Activated CD8-positive, alpha-beta T cell treated with anti-CD3 and anti-CD28 coated beads, Interleukin-2, amount 10 ng/mL, durations not matched to agents 7 days and 5 days (primary cell): ENCODE measurements at regions not wholly inside any gene's neighbourhood (a gene's known extent, or its start where the extent isn't known, plus 50 kb on each side); places are given as distances from the start of the nearest gene placed in this dataset.
"Not testable (repeated sequence)": the region's sequence is repeated elsewhere in the genome, so short reads cannot be mapped to it uniquely, and the experiment has no call there.

Experiments
- ATAC-seq: fragments of 150-1000 bp; cut with Tn5 transposase; one replicate; pipeline ENCODE4 v1.10.0; 2021; ENCODE audit warnings: moderate library complexity
- CTCF ChIA-PET: fragments of 350-600 bp; sonication (Branson Sonifier 250); formaldehyde crosslinking; loops from one replicate; lab custom pipeline; 2021; ENCODE audit warnings: antibody characterized with exemption; lab: Charles Lee
- POLR2A ChIA-PET: fragments of 350-600 bp; sonication (Branson Sonifier 250); formaldehyde crosslinking; loops from one replicate; lab custom pipeline; 2021; ENCODE audit warnings: antibody characterized with exemption; lab: Charles Lee
- DNase-seq: peaks from one replicate; pipeline ENCODE4 v3.0.0-alpha.2; 2020
- H3K27ac Mint-ChIP-seq: one replicate; pipeline ENCODE4 v1.8.0; 2021; ENCODE audit warnings: mild to moderate bottlenecking, mixed read lengths
- H3K27me3 Mint-ChIP-seq: one replicate; pipeline ENCODE4 v1.8.0; 2021; ENCODE audit warnings: low read depth, mixed read lengths
- H3K36me3 Mint-ChIP-seq: one replicate; pipeline ENCODE4 v1.8.0; 2021; ENCODE audit warnings: low read depth, mixed read lengths
- H3K4me1 Mint-ChIP-seq: one replicate; pipeline ENCODE4 v1.8.0; 2021; ENCODE audit warnings: low read depth, mixed read lengths
- H3K4me3 Mint-ChIP-seq: one replicate; pipeline ENCODE4 v1.8.0; 2021; ENCODE audit warnings: mild to moderate bottlenecking, mixed read lengths
- H3K9me3 Mint-ChIP-seq: one replicate; pipeline ENCODE4 v1.8.0; 2022; ENCODE audit warnings: mixed read lengths; ENCODE audit not compliant: insufficient read depth

DNA sequence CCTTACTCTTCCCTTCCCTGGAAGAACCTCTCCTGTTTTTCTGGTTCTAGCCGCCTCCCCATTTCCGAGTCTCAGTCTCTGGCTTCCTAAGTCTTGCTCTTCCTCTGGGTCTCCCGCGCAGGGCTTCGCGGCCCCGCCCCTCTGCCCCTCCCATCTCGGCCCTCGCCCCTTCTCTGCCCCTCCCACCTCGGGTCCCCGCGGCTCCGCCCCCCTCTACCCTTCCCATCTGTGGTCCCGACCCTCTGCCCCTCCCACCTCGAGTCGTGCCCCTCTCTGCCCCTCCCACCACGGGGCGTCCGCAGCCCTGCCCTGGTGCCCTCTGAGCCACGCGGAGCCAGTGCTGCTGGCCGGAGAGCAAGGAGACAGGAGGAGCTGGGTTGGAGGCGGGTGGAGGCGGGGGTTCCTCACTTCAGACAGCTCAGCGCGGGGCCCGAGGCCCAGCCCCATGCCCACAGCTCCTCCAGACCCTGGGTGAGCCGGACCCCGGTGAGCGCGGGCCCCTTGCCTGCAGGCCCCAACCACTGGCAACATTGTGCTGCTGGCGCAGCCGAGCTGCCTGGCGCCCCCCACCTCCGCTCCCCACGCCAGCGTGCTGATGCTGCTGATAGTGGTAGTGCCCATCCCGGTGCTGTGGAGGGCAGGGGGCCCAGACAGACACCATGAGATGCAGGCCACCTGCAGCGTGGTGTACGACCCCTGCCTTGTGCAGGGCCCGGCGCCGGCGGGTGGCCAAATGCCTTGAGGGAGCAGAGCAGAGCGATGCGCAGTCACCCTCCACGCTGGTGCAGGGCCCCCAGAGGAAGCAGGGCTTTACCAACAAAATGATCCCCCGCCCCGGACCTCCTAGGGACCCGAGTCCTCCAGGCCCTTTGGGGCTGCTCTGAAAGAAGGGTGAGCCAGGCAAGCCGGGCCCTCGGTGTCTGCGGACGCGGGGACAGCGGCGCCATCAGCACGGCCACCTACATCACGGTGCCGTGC, 2115.3 kb downstream of the TP53TG3F start:
- H3K9me3 Mint-ChIP-seq, result peaks cover 4% of the 10 kb centered on the region

GRCh38 chr16:35575432-35575821, 2116.0 kb downstream of the TP53TG3F start:
- H3K9me3 Mint-ChIP-seq, result peaks cover 4% of the 10 kb centered on the region
- no peak for DNase-seq
- no peak overlapping the region for H3K4me3 Mint-ChIP-seq
- ATAC-seq, result no peak
- no peaks in the 10 kb centered on the region for H3K27me3 Mint-ChIP-seq
- H3K27ac Mint-ChIP-seq, result no peak overlapping the region
- H3K36me3 Mint-ChIP-seq, result no peaks in the 10 kb centered on the region
- CTCF ChIA-PET, result no interaction called here
- no peaks in the 10 kb centered on the region for H3K4me1 Mint-ChIP-seq
- POLR2A ChIA-PET, result no interaction called here

More for the DNA sequence above, 2115.3 kb downstream of the TP53TG3F start:
- ATAC-seq (no peak), DNase-seq (no peak)
- Mint-ChIP-seq H3K36me3 (no peaks in the 10 kb centered on the region), H3K4me1 (no peaks in the 10 kb centered on the region), H3K27me3 (no peaks in the 10 kb centered on the region), H3K27ac (no peak overlapping the region), H3K4me3 (no peak overlapping the region)
- ChIA-PET POLR2A (no interaction called here), CTCF (no interaction called here)

- Mint-ChIP-seq H3K27ac (no peak overlapping the region), H3K9me3 (peaks cover 27% of the 10 kb centered on the region), H3K4me3 (no peak overlapping the region), H3K4me1 (no peaks in the 10 kb centered on the region), H3K36me3 (no peaks in the 10 kb centered on the region), H3K27me3 (no peaks in the 10 kb centered on the region)
- ChIA-PET POLR2A (no interaction called here), CTCF (no interaction called here)
- ATAC-seq (no peak), DNase-seq (no peak)
These were observed 2126.0 kb downstream of the TP53TG3F start for GRCh38 chr16:35585411-35585810.

GRCh38 chr16:35590913-35591312, 2131.5 kb downstream of the TP53TG3F start:
- H3K27me3 Mint-ChIP-seq, H3K4me3 Mint-ChIP-seq, DNase-seq, H3K4me1 Mint-ChIP-seq, ATAC-seq, H3K27ac Mint-ChIP-seq, POLR2A ChIA-PET, CTCF ChIA-PET, H3K36me3 Mint-ChIP-seq: not testable (repeated sequence)
- peaks cover 26% of the 10 kb centered on the region for H3K9me3 Mint-ChIP-seq

DNA sequence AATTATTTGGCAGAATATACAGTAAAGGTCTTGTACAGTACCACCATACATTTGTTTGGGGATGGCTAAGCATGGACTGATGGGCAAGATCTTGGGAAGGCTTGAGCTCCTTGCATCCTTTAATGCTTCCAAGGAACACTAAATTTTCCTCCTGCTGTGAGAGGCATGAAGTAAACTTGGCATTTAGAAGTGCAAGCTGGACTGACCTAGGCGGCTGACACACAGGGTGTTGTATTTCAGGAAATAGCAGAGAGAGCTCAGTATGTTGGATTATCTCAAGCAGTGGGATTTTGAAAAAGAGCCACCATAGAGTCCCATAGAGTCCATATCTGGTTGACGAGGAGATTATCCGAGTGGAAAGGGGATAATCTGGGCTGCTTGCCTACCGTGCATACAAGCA, 2137.1 kb downstream of the TP53TG3F start:
- no peak for DNase-seq
- H3K4me3 Mint-ChIP-seq, result no peak overlapping the region

GRCh38 chr16:35598696-35599332, 2139.4 kb downstream of the TP53TG3F start:
- no peak overlapping the region for H3K4me3 Mint-ChIP-seq

More for the DNA sequence above, 2137.1 kb downstream of the TP53TG3F start:
- ATAC-seq, result no peak
- Mint-ChIP-seq H3K4me1 (no peaks in the 10 kb centered on the region), H3K27me3 (no peaks in the 10 kb centered on the region), H3K27ac (no peak overlapping the region), H3K36me3 (no peaks in the 10 kb centered on the region), H3K9me3 (peaks cover 46% of the 10 kb centered on the region)
- POLR2A ChIA-PET, result no interaction called here
- CTCF ChIA-PET, result no interaction called here

DNA sequence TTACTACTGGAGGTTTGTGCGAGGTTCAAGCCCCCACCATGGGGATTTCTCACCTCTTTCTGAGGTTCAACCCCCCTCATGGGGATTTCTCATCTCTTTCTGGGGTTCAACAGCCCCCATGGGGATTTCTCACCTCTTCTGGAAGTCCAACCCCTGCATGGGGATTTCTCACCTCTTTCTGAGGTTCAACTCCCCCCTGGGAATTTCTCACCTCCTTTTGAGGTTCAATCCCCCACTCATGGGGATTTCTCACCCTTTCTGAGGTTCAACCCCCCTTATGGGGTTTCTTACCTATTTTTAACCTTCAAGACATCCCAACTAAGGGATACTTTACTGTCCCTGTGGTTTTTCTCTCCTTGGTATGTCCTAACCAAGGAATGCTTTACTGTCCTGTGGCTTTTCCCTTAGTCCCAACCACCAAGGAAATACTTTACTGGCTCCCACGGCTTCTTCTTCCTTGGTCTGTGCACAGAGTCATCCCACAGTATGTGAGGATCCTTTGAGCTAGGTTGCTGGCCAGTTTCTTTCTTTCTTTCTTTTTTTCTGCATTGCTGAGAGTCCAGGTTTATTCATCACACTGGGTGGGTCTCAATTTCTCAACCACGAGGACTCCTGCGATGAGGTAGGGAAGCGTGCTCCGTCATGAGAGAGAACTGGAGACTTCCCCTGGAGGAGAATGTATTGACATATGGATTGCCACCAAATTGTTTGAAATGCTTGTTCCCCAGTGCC, 2140.2 kb downstream of the TP53TG3F start:
- no peaks in the 10 kb centered on the region for H3K27me3 Mint-ChIP-seq
- H3K4me3 Mint-ChIP-seq, result no peak overlapping the region
- H3K4me1 Mint-ChIP-seq, result no peaks in the 10 kb centered on the region
- no peak overlapping the region for H3K27ac Mint-ChIP-seq
- POLR2A ChIA-PET, result no interaction called here
- H3K36me3 Mint-ChIP-seq, result no peaks in the 10 kb centered on the region
- CTCF ChIA-PET, result no interaction called here
- H3K9me3 Mint-ChIP-seq, result peaks cover 42% of the 10 kb centered on the region
- no peak for ATAC-seq
- no peak for DNase-seq

More at GRCh38 chr16:35598696-35599332, 2139.4 kb downstream of the TP53TG3F start:
- DNase-seq (no peak), ATAC-seq (no peak)
- H3K9me3 Mint-ChIP-seq, result peaks cover 40% of the 10 kb centered on the region
- no peaks in the 10 kb centered on the region for H3K4me1 Mint-ChIP-seq
- H3K27me3 Mint-ChIP-seq, result no peaks in the 10 kb centered on the region
- POLR2A ChIA-PET, result no interaction called here
- no peaks in the 10 kb centered on the region for H3K36me3 Mint-ChIP-seq
- CTCF ChIA-PET, result no interaction called here
- no peak overlapping the region for H3K27ac Mint-ChIP-seq

- H3K4me1 Mint-ChIP-seq, ATAC-seq, DNase-seq, CTCF ChIA-PET, H3K4me3 Mint-ChIP-seq, H3K27ac Mint-ChIP-seq, H3K27me3 Mint-ChIP-seq, H3K36me3 Mint-ChIP-seq, POLR2A ChIA-PET: not testable (repeated sequence)
- peaks cover 39% of the 10 kb centered on the region for H3K9me3 Mint-ChIP-seq
These were observed 2140.7 kb downstream of the TP53TG3F start for GRCh38 chr16:35600161-35600555.

GRCh38 chr16:35602116-35602515, 2142.7 kb downstream of the TP53TG3F start:
- no peak for DNase-seq
- no peak for ATAC-seq
- no peaks in the 10 kb centered on the region for H3K4me1 Mint-ChIP-seq

DNA sequence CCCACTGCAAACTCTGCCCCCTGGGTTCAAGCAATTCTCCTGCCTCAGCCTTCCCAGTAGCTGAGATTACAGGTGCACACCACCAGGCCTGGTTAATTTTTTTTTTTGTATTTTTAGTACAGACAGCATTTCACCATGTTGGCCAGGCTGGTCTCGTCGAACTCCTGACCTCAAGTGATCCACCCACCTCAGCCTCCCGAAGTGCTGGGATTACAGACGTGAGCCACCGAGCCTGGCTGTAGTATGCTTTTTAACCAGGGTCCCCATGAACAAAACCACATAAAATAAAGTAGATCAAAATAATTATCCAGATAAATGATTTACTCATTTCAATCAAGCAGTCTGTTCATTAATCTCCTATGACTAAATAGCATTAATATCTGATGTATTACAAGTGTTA, 2144.0 kb downstream of the TP53TG3F start:
- H3K27ac Mint-ChIP-seq, CTCF ChIA-PET: not testable (repeated sequence)

More at GRCh38 chr16:35602116-35602515, 2142.7 kb downstream of the TP53TG3F start:
- POLR2A ChIA-PET, result no interaction called here
- CTCF ChIA-PET, result no interaction called here
- H3K9me3 Mint-ChIP-seq, result peaks cover 30% of the 10 kb centered on the region
- no peak overlapping the region for H3K27ac Mint-ChIP-seq
- H3K36me3 Mint-ChIP-seq, result no peaks in the 10 kb centered on the region
- H3K27me3 Mint-ChIP-seq, result no peaks in the 10 kb centered on the region
- H3K4me3 Mint-ChIP-seq, result no peak overlapping the region

GRCh38 chr16:35605921-35606320, 2146.5 kb downstream of the TP53TG3F start:
- no peaks in the 10 kb centered on the region for H3K4me1 Mint-ChIP-seq
- H3K27ac Mint-ChIP-seq, result no peak overlapping the region
- ChIA-PET CTCF (no interaction called here), POLR2A (no interaction called here)
- no peaks in the 10 kb centered on the region for H3K36me3 Mint-ChIP-seq
- ATAC-seq, result no peak
- H3K9me3 Mint-ChIP-seq, result peaks cover 11% of the 10 kb centered on the region
- H3K27me3 Mint-ChIP-seq, result no peaks in the 10 kb centered on the region
- H3K4me3 Mint-ChIP-seq, result no peak overlapping the region
- no peak for DNase-seq

More for the DNA sequence above, 2144.0 kb downstream of the TP53TG3F start:
- H3K36me3 Mint-ChIP-seq, DNase-seq, ATAC-seq, POLR2A ChIA-PET, H3K4me3 Mint-ChIP-seq, H3K27me3 Mint-ChIP-seq, H3K4me1 Mint-ChIP-seq: not testable (repeated sequence)
- H3K9me3 Mint-ChIP-seq, result peaks cover 28% of the 10 kb centered on the region
